HPDE6-E6E7 (cell line): ENCODE measurements at regions not wholly inside any gene's neighbourhood (a gene's known extent, or its start where the extent isn't known, plus 50 kb on each side); places are given as distances from the start of the nearest gene placed in this dataset.
A peak's percentile ranks its signal among the peaks of the same experiment; 100 is the strongest.

ENCODE experiments used
- DNase-seq: peaks from one replicate; pipeline ENCODE4 v3.0.0; 2011; ENCODE audit warnings: missing footprints; ENCODE audit errors: extremely low spot score

GRCh38 chr2:147081831-147082230 is 763.0 kb upstream of the ACVR2A start:
- DNase-seq, result no peak

GRCh38 chr2:147076634-147077033 is 768.2 kb upstream of the ACVR2A start:
- no peak for DNase-seq

DNA sequence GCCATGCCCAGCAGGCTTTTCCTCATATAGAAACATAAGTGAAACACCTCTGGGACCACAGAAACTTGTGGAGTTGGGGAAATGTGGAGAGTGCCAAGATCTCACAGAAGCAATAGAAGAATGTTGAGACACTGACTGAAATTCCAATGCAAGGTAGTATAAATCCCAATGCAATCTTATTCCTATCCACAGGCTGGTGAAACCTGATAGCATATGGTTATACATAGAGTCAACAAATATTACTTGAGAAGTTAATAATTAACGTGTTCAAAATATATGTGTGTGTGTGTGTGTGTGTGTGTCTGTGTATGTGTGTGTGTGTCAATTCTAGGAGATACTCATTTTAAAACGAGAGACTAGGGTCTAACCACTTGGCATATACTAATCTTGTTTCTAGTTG is 776.8 kb upstream of the ACVR2A start:
- no peak for DNase-seq

DNA sequence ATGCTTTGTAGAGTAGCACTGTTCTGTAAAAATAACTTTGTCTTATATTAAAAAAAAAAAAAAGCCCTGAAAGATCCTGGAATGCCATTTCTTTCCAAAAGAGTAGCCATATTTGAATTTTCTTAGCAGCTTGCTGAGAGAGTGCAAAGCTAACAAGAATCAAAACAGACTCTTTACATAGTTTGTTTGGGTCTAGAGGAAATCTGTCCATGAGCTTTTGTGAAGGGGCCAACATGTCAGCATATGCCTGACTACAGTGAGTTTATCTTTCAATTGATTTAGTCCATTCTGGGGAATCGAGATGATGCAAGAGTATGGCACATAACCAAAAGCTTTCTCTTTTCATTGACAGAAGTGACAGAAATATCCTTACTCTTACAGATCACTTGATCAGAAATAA is 777.7 kb upstream of the ACVR2A start:
- no peak for DNase-seq

- DNase-seq, result no peak
These were observed 782.8 kb upstream of the ACVR2A start for GRCh38 chr2:147062073-147062472.

DNA sequence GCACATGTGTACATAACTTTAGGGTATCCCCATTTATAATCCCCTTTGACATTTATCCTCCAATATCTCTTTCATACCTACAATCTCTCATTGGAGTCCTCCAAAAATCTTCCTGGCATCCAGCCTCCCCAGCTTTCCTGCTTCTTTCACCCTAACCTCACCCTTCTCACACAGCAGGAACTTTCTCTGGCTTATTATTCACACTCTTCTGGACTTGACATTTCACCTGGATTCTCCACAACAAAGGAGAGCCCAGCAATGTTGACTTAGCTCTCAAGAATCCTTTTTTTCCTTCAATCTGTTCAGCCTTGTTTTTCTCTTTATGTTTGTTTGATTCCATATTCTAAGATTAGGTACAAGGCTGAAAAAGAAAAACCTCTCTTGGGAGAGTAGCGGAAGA is 783.6 kb upstream of the ACVR2A start:
- no peak for DNase-seq

DNA sequence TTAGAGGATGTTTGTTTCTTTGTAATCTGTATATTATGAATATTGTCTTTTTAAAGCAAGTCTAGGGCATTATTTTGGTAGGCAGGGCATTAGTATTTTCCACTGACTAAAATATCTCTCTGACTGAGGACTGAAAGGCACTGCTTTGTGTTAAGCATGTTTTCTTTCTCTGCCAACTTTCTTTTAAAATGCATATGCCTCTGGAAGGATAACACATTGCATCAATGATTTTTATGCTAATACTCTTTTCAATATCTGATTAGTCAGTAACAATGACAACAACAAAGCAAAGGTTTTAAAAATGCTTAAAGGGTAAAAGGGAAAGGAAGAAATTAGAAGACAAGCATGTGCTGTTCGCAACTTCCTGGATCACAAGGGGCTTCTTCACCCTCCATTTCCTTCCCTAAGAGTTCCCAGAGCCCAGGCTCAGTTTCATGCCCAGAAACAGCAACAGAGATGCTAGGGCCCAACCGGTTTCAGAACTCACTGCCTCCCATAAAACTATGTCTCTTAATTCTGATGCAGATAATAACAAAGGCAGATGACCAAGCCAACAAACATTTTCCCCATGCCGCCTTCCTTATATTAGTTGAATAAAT is 786.8 kb upstream of the ACVR2A start:
- DNase-seq, result no peak

DNA sequence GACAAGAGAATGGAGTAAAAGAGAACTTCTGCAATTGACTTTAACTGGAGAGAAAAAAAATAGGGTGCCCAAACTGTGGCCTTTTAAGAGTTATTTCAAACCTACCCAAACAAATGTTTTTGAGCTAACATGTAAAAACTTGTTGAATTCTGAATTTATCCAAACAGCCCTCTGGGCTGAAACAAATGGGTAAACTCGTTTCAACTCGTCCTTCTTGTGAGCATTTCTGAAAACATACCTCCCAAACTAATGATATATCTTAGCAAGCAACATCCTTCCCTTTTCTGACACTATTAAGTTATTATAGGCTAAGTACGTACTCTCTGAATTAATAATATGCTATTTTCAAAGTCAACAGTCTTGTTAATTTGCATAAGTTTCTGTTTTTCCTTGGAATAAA is 793.0 kb upstream of the ACVR2A start:
- peak; percentile 17 for DNase-seq

GRCh38 chr2:147051248-147051647 is 793.6 kb upstream of the ACVR2A start:
- no peak for DNase-seq

DNA sequence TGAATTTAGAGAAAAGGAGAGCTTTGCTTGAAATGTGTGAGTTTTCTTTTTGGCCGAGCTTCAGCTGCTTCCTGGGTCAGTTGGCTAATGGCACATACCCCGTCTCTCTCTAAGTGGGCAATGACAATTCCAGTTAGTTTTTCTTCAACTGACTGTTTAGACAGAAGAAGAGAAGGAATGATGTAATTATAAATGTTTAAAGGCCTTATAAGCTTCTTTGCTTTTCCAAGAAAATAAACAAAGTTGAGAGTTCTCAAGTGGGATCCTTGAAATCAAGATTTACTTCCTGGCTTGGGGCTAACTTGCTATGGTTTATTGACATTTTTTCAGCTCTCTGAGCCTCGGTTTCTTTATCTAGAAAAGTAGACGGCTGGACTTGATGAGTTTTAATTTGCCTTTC is 794.9 kb upstream of the ACVR2A start:
- no peak for DNase-seq

- DNase-seq, result no peak
These were observed 798.4 kb upstream of the ACVR2A start for GRCh38 chr2:147046473-147046872.

- DNase-seq, result no peak
These were observed 799.7 kb upstream of the ACVR2A start for GRCh38 chr2:147045113-147045512.

DNA sequence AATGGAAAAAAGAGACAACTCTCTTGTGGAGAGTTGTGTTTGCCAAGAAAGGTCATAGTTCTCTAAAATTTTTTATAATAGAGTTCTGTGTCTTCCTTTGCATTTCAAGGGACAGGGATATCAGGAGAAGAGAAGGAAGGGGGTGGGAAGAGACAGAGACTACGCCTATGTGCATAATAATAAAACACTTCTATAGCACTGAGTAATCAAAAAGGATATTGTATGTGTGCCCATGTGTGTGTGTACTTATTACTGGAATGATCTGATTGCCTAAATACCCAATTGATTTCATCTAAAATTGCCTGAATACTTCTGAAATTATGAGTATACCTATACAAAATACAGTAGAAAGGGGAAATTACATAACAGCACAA is 803.7 kb upstream of the ACVR2A start:
- DNase-seq, result no peak

- DNase-seq, result no peak
These were observed 804.3 kb upstream of the ACVR2A start for GRCh38 chr2:147040298-147041120.

- no peak for DNase-seq
These were observed 807.8 kb upstream of the ACVR2A start for GRCh38 chr2:147037048-147037447.

GRCh38 chr2:147033044-147033443 is 811.8 kb upstream of the ACVR2A start:
- no peak for DNase-seq

- DNase-seq, result no peak
These were observed 812.9 kb upstream of the ACVR2A start for GRCh38 chr2:147031897-147032296.

- DNase-seq, result peak; percentile 38
These were observed 813.7 kb upstream of the ACVR2A start for GRCh38 chr2:147030966-147031720.

- no peak for DNase-seq
These were observed 817.4 kb upstream of the ACVR2A start for GRCh38 chr2:147027436-147027835.

- DNase-seq, result peak; percentile 23
These were observed 818.0 kb upstream of the ACVR2A start for GRCh38 chr2:147026664-147027295.

DNA sequence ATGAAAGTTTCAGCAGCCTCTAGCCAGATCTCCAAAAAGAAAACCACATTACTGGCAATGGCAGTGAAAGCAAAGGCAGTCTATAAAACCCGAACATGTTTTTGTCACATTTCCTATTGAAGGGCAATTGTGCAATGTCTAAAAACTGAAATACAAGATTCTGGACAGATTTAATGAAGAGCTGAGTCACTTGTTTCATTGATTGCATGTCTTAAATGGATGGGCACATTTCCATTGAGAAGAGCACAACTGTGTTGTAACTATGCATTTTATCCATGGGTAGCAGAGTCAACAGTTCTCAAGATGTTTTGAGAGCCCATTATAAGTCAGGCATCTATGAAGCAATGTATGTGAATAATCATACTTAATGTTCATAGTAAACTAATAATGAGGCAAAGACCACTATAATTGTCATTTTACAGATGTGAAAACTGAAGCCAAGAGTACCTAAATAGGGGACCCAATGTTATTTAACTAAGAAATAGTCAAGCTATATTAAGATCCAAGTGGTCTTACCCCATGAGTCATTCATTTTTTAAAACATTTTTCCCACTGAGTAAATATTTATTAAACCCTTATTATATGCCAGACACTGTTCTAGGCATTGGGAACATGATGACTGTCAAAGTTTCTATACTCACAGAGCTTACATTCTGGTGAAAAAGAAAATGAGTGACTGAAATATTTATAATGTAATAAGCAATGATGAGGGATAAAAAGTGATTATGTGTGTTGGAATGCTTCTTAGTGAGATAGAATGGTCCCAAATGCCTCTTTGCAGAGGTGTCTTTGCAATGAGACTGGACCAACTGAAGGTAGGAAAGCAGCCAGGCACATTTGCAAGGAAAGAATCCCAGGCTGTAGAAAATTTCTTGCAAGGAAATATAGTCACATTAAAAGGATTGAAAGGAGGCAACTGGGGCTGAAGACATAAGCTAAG is 818.9 kb upstream of the ACVR2A start:
- DNase-seq, result no peak
